ENCODE measurements at regions not wholly inside any gene's neighbourhood (a gene's known extent, or its start where the extent isn't known, plus 50 kb on each side); places are given as distances from the start of the nearest gene placed in this dataset.

- no peak for DNase-seq
Measured at GRCh38 chr14:31966896-31967668, 110.0 kb upstream of the ARHGAP5 start.

GRCh38 chr14:31967669-31967975, 109.5 kb upstream of the ARHGAP5 start:
- DNase-seq, result no peak

GRCh38 chr14:31968107-31968810, 108.8 kb upstream of the ARHGAP5 start:
- no peak for DNase-seq

- no peak for DNase-seq
Measured at GRCh38 chr14:31968956-31969698, 108.0 kb upstream of the ARHGAP5 start.

GRCh38 chr14:31969699-31970240, 107.3 kb upstream of the ARHGAP5 start:
- no peak for DNase-seq

GRCh38 chr14:31970744-31971143, 106.4 kb upstream of the ARHGAP5 start:
- DNase-seq, result no peak

- no peak for DNase-seq
Measured at GRCh38 chr14:31971612-31972011, 105.5 kb upstream of the ARHGAP5 start.

GRCh38 chr14:31977001-31977556, 100.0 kb upstream of the ARHGAP5 start:
- DNase-seq, result no peak

- no peak for DNase-seq
Measured at GRCh38 chr14:31978423-31978822, 98.7 kb upstream of the ARHGAP5 start.

GRCh38 chr14:31982642-31983041, 94.5 kb upstream of the ARHGAP5 start:
- no peak for DNase-seq

- DNase-seq, result no peak
Measured at GRCh38 chr14:31986405-31986804, 90.7 kb upstream of the ARHGAP5 start.

- no peak for DNase-seq
Measured at GRCh38 chr14:31987721-31988120, 89.4 kb upstream of the ARHGAP5 start.

GRCh38 chr14:31988244-31988643, 88.9 kb upstream of the ARHGAP5 start:
- no peak for DNase-seq

- DNase-seq, result no peak
Measured at GRCh38 chr14:31990183-31990857, 86.8 kb upstream of the ARHGAP5 start.

- no peak for DNase-seq
Measured at GRCh38 chr14:31990926-31991572, 86.1 kb upstream of the ARHGAP5 start.

GRCh38 chr14:31992011-31992447, 85.1 kb upstream of the ARHGAP5 start:
- DNase-seq, result no peak

- DNase-seq, result no peak
Measured at GRCh38 chr14:31993521-31993951, 83.6 kb upstream of the ARHGAP5 start.

GRCh38 chr14:31994391-31995033, 82.6 kb upstream of the ARHGAP5 start:
- DNase-seq, result no peak

- no peak for DNase-seq
Measured at GRCh38 chr14:32003585-32003984, 73.5 kb upstream of the ARHGAP5 start.

GRCh38 chr14:32004300-32004699, 72.8 kb upstream of the ARHGAP5 start:
- DNase-seq, result no peak

- no peak for DNase-seq
Measured at GRCh38 chr14:32005628-32006027, 71.5 kb upstream of the ARHGAP5 start.
